Rectal smooth muscle tissue (tissue), 1 donor: ENCODE measurements at regions not wholly inside any gene's neighbourhood (a gene's known extent, or its start where the extent isn't known, plus 50 kb on each side); places are given as distances from the start of the nearest gene placed in this dataset.
"Not testable (repeated sequence)": the region's sequence is repeated elsewhere in the genome, so short reads cannot be mapped to it uniquely, and the experiment has no call there.

ENCODE experiments used
- H3K27ac ChIP-seq: one replicate; pipeline ENCODE4 v1.7.0; 2013; ENCODE audit warnings: low read depth, low read length, inconsistent platforms
- H3K27me3 ChIP-seq: one replicate; pipeline ENCODE4 v1.7.0; 2013; ENCODE audit warnings: low read length; ENCODE audit not compliant: control insufficient read depth, insufficient read depth
- H3K36me3 ChIP-seq: one replicate; pipeline ENCODE4 v1.7.0; 2013; ENCODE audit warnings: low read length; ENCODE audit not compliant: control insufficient read depth, insufficient read depth
- H3K4me1 ChIP-seq: one replicate; pipeline ENCODE4 v1.7.0; 2013; ENCODE audit warnings: low read length; ENCODE audit not compliant: control insufficient read depth, insufficient read depth
- H3K4me3 ChIP-seq: one replicate; pipeline ENCODE4 v1.7.0; 2013; ENCODE audit warnings: low read length
- H3K9ac ChIP-seq: one replicate; pipeline ENCODE4 v1.7.0; 2013; ENCODE audit warnings: low read length

DNA sequence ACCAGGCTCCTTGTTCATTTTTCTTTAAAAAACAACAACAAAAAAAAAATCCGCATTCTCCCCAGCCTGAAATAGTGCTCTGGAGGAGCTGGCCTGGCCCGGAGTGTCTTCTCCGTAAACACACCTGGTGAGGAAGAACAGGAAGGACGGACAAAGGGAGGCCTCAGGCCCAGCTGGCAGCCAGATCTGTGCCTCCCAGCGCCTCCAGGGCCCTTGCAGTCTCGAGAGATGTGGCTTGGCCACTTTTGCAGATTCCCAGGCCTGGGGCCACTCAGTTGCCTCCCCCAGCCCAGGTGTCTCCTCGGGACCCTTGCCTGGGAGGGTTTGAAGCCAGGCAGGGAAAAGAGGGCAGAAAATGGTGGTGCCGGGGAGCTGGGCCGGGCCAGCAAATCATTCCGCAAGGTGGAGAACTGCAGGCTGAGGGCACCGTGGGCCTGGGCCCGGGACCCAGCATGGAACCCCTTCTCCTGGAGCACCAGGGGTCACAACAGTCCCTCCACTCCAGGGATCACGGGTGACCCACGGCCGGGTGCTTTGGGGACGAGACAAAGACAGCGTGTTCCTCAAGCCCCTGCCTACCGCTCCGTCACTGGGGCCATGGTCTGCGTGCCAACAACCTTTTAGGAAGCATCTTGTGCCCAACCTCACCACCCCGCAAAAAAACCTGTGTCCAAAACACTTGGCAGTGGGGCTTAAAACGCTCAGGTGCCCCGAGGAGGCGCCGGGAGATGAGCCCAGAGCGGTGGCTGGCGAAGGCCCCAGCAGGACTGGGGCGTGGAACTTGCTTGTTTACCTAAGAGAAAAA, 67.1 kb upstream of the WNT7B start:
- H3K27me3 ChIP-seq: no peaks in the 10 kb centered on the region
- peaks cover 33% of the 10 kb centered on the region for H3K4me1 ChIP-seq
- H3K36me3 ChIP-seq: no peaks in the 10 kb centered on the region
- H3K9ac ChIP-seq: peak overlapping the region; percentile 90
- peak overlapping the region; percentile 80 for H3K4me3 ChIP-seq
- peak overlapping the region; percentile 96 for H3K27ac ChIP-seq

DNA sequence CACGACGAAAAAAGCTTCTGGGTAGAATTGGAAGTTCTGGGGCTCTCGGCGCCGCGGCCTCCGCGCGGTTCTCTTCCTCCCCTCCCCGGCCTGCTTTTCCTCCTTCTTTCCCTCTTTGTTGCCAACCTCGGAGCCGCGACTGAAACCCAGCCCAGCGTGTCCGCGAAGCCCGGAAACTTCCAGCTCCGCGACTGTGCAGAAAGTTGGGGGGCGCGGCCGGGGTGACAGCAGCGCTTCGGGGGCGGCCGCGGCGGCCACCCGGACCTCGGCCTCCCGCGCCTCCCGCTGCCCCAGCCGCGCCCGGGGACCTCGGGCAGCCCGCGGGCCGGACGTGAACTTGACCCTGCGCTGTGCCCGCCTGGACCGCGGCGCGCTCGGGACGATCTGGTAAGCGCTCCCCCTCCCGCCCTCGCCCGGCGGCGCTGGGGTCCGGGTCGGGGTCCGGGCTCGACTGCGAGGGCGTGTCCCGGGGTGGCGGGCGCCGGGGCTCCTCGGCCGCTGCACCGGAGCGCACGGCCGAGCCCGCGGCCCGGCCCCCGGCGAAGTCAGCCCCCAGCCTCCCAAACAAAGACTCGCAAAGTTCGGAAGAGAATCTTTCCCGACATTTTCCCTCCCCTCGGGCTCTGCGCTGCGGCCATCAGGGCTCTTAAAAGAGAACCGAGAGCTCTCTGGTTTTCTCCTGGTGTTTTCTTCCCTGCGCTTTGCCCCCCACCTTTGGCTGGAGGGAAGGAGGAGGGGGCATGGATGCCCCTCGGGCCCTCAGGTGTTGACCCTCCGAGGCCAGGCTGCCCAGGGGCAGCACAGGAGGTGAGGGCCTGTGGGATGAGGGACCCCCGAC, 67.9 kb upstream of the WNT7B start:
- no peaks in the 10 kb centered on the region for H3K36me3 ChIP-seq
- peak overlapping the region; percentile 96 for H3K27ac ChIP-seq
- H3K4me3 ChIP-seq: peak overlapping the region; percentile 80
- no peaks in the 10 kb centered on the region for H3K27me3 ChIP-seq
- H3K4me1 ChIP-seq: peaks cover 33% of the 10 kb centered on the region
- peak overlapping the region; percentile 90 for H3K9ac ChIP-seq

DNA sequence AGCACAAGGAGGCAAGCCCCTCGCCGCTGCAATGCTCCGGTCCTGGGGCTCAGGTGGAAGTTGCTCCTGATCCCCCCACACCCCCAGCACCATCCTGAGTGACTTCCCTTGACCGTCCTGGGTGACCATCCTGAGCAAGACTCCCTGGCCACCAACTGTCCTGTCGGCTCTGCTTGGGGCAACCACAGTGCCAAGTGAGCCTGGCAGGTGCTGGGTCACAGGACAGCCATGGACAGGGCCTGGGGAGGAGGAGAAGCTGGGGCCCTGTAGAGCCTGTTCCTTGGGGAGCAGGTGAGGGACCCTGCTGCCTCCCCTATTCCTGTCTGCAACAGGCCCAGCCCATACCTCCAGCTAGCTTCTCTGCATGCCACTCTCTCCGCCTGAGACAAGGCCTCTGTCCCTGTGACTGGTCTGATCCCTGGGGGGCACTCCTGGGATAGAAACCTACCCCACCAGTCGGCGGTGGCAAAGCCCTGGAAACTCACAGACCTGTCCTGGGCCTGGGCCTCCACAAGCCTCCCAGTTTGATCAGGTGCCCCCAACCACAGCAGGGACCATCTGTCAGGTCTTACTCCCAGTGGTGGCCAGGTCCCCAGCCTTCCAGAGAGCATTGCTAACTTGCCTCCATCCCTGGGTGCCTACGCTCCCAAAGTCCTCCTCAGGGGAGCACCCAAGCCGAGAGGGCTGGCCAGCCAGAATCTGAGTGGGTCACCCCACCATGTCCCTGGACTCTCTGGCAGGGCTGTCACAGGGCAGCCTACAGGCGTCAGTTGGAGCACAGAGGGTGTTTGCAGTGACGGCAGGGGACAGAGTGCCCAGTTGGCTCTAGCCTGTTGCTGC, 68.7 kb upstream of the WNT7B start:
- Histone ChIP-seq H3K27ac (peak overlapping the region; percentile 96), H3K4me1 (peaks cover 33% of the 10 kb centered on the region), H3K4me3 (peak overlapping the region; percentile 80), H3K9ac (peak overlapping the region; percentile 78), H3K36me3 (no peaks in the 10 kb centered on the region), H3K27me3 (no peaks in the 10 kb centered on the region)

DNA sequence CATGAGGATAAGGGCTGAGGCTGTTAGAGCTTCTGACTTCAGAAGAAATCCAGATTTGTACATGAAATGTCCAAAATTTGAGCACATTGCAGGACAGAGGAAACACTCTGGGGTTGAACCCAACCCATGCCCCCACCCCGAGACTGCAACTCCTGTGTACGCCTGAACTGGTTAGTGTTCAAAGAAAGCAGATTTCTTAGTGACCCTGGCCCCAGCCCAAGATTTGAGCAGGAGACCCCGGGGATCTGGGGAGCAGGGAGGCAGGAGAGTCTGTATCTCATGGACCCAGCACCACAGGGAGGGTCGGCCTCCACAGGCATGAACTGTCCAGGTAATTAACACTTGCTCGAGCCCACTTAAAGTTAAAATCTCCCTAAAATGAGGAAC, 69.3 kb upstream of the WNT7B start:
- Histone ChIP-seq H3K27ac (peak overlapping the region; percentile 96), H3K4me1 (peaks cover 36% of the 10 kb centered on the region), H3K36me3 (no peaks in the 10 kb centered on the region), H3K27me3 (no peaks in the 10 kb centered on the region), H3K4me3 (peak overlapping the region; percentile 80), H3K9ac (no peak overlapping the region)

DNA sequence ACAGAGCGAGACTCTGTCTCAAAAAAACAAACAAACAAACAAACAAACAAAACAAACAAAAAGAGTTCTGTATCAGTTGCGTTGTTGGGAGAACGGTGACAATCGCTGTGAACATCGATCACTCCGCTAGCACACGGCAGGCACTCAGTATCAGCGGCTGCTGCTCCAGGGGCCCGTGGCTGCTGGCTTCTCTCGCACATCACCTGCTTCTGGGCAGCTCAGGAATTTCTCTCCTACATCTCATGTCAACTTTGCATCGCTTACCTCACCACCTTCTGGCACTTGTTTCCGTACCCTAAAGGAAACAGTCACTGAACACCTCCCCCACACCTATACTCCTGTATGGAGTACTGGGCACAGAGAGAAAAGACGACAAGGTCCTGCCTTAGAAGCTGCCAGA, 70.3 kb upstream of the WNT7B start:
- Histone ChIP-seq H3K27me3 (no peaks in the 10 kb centered on the region), H3K36me3 (no peaks in the 10 kb centered on the region), H3K4me3 (no peak overlapping the region), H3K27ac (peak overlapping the region; percentile 59), H3K4me1 (peaks cover 45% of the 10 kb centered on the region), H3K9ac (no peak overlapping the region)

DNA sequence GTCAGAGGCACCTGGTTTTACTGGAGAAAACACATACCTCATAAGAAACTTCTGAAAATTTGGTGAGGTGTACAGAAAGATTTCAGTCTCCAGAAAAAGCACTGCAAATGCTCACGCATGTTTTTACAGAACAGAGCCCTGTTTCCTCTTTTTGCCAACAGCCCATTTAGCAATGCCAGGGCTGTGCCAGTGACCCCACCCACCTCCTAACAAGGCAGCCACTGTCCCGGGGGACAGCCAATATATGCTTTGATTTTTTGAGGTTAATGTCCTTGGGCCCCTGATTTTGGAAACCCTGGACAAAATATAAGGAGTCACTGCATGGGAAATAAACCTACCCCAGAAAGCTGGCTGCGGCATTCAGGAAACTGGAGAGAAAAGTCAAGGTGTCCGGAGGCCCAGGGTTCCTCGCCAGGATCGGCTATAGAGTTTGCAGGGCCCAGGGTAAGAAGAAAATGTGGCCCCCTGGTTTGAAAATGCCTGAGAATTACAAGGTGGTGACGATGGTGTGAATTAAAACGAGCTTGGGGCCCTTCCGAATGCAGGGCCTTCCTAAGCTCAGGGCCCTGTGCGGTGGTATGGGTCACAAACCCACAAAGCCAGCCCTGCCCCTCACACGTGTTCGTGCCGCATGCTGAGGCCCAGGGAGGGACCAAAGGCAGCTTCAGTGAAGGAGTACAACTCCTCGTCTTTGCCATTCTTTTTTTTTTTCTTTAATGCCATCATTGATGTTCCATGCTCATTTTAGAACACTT, 71.1 kb upstream of the WNT7B start:
- Histone ChIP-seq H3K27ac (peak overlapping the region; percentile 59), H3K36me3 (no peaks in the 10 kb centered on the region), H3K9ac (no peak overlapping the region), H3K27me3 (no peaks in the 10 kb centered on the region), H3K4me1 (peaks cover 47% of the 10 kb centered on the region), H3K4me3 (no peak overlapping the region)

DNA sequence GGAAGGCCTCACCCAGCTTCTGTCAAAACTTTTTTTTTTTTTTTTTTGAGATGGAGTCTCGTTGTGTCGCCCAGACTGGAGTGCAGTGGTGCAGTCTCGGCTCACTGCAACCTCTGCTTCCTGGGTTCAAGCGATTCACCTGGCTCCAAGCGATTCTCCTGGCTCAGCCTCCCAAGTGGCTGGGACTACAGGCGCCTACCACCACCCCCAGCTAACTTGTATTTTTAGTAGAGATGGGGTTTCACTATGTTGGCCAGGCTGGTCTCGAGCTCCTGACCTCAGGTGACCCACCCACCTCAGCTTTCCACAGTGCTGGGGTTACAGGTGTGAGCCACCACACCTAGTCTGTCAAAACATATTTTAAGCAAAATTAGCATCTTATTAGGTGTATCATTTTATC, 71.7 kb upstream of the WNT7B start:
- H3K4me1 ChIP-seq: peaks cover 43% of the 10 kb centered on the region
- H3K27me3 ChIP-seq, H3K9ac ChIP-seq, H3K27ac ChIP-seq, H3K4me3 ChIP-seq, H3K36me3 ChIP-seq: not testable (repeated sequence)

DNA sequence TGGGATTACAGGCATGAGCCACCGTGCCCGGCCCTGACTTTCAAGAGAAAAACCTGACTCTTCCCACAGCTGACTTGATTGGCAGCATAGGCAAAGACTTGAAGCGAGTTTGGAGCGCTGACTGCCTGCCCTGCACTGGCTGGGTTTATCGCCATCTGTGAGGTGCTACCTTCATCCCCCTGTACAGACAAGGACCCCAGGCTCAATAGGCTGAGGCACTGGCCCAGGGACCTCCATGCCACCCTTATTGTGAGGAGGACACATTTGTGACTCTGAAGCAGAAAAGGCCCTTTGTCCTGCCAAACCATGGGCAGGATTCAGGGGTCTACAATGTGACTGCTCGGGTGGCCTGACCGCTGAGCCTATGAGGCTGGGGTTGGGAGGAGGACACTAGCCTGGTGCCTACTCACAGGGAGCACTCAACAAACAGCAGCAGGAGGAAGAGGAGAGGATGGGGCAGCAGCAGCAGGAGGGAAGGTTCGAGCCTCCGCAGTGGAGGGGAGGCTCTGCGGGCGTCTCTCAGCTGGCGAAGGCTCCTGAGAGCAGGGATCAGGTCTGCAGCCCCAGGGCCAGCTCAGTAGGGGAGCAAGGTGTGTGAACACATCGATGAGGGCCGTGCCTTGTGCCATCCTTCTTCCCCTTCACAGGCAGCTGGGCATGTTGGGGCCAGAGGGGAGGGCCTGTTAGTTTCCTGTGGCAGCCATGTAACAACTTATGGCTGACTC, 72.9 kb upstream of the WNT7B start:
- Histone ChIP-seq H3K9ac (no peak overlapping the region), H3K27ac (peak overlapping the region; percentile 10), H3K36me3 (no peaks in the 10 kb centered on the region), H3K4me1 (peaks cover 46% of the 10 kb centered on the region), H3K4me3 (no peak overlapping the region), H3K27me3 (no peaks in the 10 kb centered on the region)

DNA sequence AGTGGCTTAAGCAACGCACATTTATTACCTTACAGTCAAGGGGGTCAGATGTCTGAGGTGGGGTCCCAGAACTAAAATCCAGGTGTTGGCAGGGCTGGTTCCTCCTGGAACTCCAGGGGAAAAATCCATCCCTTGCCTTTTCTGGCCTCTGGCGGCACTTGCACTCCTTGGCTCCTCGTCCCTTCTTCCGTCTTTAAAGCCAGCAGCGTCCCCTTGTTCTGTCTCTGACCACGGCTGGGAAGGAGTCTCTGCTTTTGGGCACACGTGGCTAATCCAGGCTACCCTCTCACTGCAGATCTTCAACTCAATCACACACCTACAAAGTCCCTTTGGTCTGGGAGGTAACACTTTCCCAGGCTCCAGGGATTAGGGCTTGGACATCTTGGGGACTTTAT, 73.5 kb upstream of the WNT7B start:
- Histone ChIP-seq H3K27me3 (no peaks in the 10 kb centered on the region), H3K27ac (peak overlapping the region; percentile 10), H3K9ac (no peak overlapping the region), H3K36me3 (no peaks in the 10 kb centered on the region), H3K4me1 (peaks cover 51% of the 10 kb centered on the region), H3K4me3 (no peak overlapping the region)

DNA sequence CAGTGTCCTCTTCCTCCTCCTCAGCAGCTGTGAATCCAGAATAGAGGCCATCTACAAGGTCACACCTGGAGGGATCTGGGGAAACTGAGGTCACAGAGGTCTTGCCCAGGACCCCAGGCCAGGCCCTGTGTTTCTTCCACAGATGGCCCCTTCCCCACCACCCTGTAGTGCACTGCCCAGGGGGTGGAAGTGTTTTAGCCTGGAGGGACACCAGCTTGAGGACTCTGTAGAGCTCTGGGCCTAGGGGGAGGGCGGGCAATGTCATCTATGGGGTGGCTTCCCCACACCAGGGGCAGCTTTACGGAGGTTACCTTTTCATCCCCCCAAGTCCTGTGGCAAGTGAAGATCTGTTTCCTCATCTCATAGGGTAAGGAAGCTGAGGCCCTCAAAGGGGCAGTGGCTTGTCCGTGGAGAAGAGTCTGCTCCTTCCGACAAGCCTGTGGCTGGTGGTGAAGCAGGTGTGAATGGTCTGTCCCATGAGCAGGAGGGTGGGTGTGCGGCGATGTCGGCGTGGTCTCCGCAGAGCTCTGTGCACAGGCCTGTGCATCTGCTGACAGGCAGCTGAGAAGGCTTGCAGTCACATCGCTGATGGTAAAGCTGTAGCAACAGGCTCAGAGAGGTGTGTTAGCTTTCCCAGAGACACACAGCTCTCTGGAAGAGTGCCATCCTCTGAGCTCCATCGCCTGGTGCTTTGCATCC, 74.1 kb upstream of the WNT7B start:
- Histone ChIP-seq H3K27me3 (no peaks in the 10 kb centered on the region), H3K36me3 (no peaks in the 10 kb centered on the region), H3K9ac (no peak overlapping the region), H3K27ac (peak overlapping the region; percentile 96), H3K4me1 (peaks cover 49% of the 10 kb centered on the region), H3K4me3 (no peak overlapping the region)

DNA sequence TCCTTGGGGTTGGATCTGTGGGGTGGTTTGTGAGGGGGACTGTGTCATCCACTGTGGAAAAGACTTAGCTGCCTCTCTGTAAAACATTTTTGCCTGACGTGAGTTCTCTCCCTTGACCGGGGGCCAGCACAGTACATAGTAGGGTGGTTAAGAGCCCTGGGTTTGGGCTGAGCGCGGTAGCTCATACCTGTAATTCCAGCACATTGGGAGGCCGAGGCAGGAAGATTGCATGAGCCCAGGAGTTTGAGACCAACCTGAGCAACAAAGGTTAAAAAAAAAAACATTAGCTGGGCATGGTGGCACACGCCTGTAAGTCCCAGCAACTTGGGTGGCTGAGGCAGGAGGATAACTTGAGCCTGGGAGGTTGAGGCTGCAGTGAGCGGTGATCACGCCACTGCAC, 74.7 kb upstream of the WNT7B start:
- no peak overlapping the region for H3K4me3 ChIP-seq
- H3K27ac ChIP-seq: peak overlapping the region; percentile 96
- peaks cover 49% of the 10 kb centered on the region for H3K4me1 ChIP-seq
- H3K27me3 ChIP-seq: no peaks in the 10 kb centered on the region
- H3K9ac ChIP-seq: no peak overlapping the region
- H3K36me3 ChIP-seq: no peaks in the 10 kb centered on the region
